ENCODE measurements at regions not wholly inside any gene's neighbourhood (a gene's known extent, or its start where the extent isn't known, plus 50 kb on each side); places are given as distances from the start of the nearest gene placed in this dataset.

- Histone ChIP-seq H3K27ac (ENCODE audit: insufficient read length, low read depth, low read length) (no peak overlapping the region), H2BK120ac (ENCODE audit: low read depth, low read length, poor library complexity, severe bottlenecking) (no peak overlapping the region), H3K14ac (ENCODE audit: insufficient read depth, low read length) (no peak overlapping the region), H4K8ac (replicated peaks; ENCODE audit: insufficient read length, low read depth, low read length) (no peak overlapping the region), H2BK15ac (ENCODE audit: low read depth, low read length) (no peak overlapping the region), H2BK5ac (ENCODE audit: insufficient read length, low read length) (no peak overlapping the region), H3T11ph (ENCODE audit: low read length) (no peak overlapping the region), H3K79me2 (ENCODE audit: insufficient read depth, low read length) (no peaks in the 10 kb centered on the region), H2BK20ac (ENCODE audit: low read depth, low read length, poor library complexity, severe bottlenecking) (no peak overlapping the region), H3K4ac (ENCODE audit: low read depth, low read length) (no peak overlapping the region), H2AK5ac (ENCODE audit: insufficient read length, low read length) (no peak overlapping the region), H3K79me1 (ENCODE audit: insufficient read depth, low read depth, low read length, poor library complexity, severe bottlenecking) (no peaks in the 10 kb centered on the region), H4K5ac (ENCODE audit: insufficient read length, low read depth, low read length) (no peak overlapping the region), H3K27me3 (ENCODE audit: insufficient read depth, low read length) (peaks cover 35% of the 10 kb centered on the region; the same call in 1 of the 2 replicates), H3K23me2 (ENCODE audit: insufficient read length, low read depth, low read length, poor library complexity, severe bottlenecking) (no peaks in the 10 kb centered on the region), H2BK12ac (ENCODE audit: insufficient read length, low read depth, low read length) (no peak overlapping the region), H3K4me2 (ENCODE audit: insufficient read depth, insufficient read length, low read length) (no peak overlapping the region), H3K4me1 (ENCODE audit: insufficient read depth, low read length) (no peaks in the 10 kb centered on the region), H3K18ac (ENCODE audit: insufficient read length, low read depth, low read length) (no peak overlapping the region), H3K56ac (ENCODE audit: insufficient read length, low read depth, low read length) (no peak overlapping the region), H4K20me1 (ENCODE audit: control insufficient read depth, insufficient read depth, insufficient read length) (no peaks in the 10 kb centered on the region), H3K23ac (ENCODE audit: insufficient read length, low read depth, low read length) (no peak overlapping the region), H3K9me3 (ENCODE audit: control insufficient read depth, low read depth, low read length) (no peaks in the 10 kb centered on the region), H3K9ac (ENCODE audit: extremely low read depth, insufficient read length, low read length) (no peak overlapping the region), H2AFZ (ENCODE audit: low read length) (no peak overlapping the region), H4K91ac (ENCODE audit: insufficient read length, low read depth, low read length) (no peak overlapping the region)
- H3K4me1 Mint-ChIP-seq = peaks cover 19 to 28% of the 10 kb centered on the region in 2 experiments
- H3K4me3 Mint-ChIP-seq = no peak overlapping the region
- H3K27me3 Mint-ChIP-seq (ENCODE audit: low read depth) = peaks cover 69% of the 10 kb centered on the region
- H3K9me3 Mint-ChIP-seq = no peaks in the 10 kb centered on the region; a peak in 2 of 5 replicates
- TF ChIP-seq, protein P1, sequence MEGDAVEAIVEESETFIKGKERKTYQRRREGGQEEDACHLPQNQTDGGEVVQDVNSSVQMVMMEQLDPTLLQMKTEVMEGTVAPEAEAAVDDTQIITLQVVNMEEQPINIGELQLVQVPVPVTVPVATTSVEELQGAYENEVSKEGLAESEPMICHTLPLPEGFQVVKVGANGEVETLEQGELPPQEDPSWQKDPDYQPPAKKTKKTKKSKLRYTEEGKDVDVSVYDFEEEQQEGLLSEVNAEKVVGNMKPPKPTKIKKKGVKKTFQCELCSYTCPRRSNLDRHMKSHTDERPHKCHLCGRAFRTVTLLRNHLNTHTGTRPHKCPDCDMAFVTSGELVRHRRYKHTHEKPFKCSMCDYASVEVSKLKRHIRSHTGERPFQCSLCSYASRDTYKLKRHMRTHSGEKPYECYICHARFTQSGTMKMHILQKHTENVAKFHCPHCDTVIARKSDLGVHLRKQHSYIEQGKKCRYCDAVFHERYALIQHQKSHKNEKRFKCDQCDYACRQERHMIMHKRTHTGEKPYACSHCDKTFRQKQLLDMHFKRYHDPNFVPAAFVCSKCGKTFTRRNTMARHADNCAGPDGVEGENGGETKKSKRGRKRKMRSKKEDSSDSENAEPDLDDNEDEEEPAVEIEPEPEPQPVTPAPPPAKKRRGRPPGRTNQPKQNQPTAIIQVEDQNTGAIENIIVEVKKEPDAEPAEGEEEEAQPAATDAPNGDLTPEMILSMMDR (conservative IDR thresholded peaks at IDR 0.05) = no peak
- H3K36me3 Mint-ChIP-seq (ENCODE audit: insufficient read depth in 1 of 3, low read depth in 3 of 3) = no peaks in the 10 kb centered on the region
- no CpG with 5 or more reads among the region's 2 CpGs for WGBS (ENCODE audit: extremely low coverage, insufficient read length, low lambda C conversion rate)
- no peak overlapping the region for H3K27ac Mint-ChIP-seq
- DNase-seq = no peak
These were observed 171.4 kb upstream of the HES1 start for GRCh38 chr3:193964517-193964880.

Measured in H9 (cell line).